H7 (cell line): ENCODE measurements at regions not wholly inside any gene's neighbourhood (a gene's known extent, or its start where the extent isn't known, plus 50 kb on each side); places are given as distances from the start of the nearest gene placed in this dataset.
"Not testable (repeated sequence)": the region's sequence is repeated elsewhere in the genome, so short reads cannot be mapped to it uniquely, and the experiment has no call there.

Experiments
- DNase-seq: peaks from one replicate; pipeline ENCODE4 v3.0.0; 2012
- H3K27me3 ChIP-seq: 2 replicates; pipeline ENCODE4 v1.6.0; 2011; ENCODE audit warnings: mild to moderate bottlenecking, low read length; ENCODE audit not compliant: control insufficient read depth, insufficient read depth
- H3K36me3 ChIP-seq: replicated peaks from 2 replicates; pipeline ENCODE4 v1.5.1; 2011; ENCODE audit warnings: low read length; ENCODE audit not compliant: control insufficient read depth, insufficient read depth
- H3K4me3 ChIP-seq: 2 replicates; pipeline ENCODE4 v1.5.1; 2011; ENCODE audit warnings: low read depth, mild to moderate bottlenecking, control low read depth, low read length, moderate library complexity; ENCODE audit not compliant: insufficient read depth

DNA sequence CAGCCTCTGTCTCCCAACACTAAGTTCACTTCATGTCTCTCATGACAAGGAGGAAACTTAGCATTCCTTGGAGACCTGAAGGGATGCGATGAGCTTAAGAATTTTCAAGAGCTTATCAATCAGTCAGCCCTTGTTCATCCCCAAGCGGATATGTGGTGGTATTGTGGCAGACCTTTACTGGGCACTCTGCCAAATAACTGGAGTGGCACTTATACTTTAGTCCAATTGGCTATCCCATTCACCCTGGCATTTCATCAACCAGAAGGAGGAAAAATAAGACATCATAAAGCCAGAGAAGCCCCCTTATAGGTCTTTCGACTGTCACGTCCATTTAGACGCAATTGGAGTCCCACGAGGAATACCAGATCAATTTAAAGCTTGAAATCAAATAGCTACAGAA, 779.4 kb downstream of the FAM181B start:
- H3K36me3 ChIP-seq, result not testable (repeated sequence)

DNA sequence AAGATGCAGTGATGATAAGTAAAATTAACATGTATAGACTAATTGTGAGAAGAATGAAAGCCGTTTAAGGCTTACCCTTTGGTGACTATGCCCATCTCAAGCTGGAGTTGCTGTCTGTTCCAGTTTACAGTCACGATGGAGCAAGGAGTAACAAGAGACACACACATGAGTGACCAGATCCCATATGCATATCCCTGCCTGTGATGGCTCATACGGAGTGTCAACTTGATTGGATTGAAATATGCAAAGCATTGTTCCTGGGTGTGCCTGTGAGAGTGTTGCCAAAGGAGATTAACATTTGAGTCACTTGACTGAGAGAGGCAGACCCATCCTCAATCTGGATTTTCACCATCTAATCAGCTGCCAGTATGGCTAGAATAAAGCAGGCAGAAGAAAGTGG, 786.8 kb downstream of the FAM181B start:
- DNase-seq, result no peak
- no peaks in the 10 kb centered on the region for H3K27me3 ChIP-seq
- H3K36me3 ChIP-seq, result no peaks in the 10 kb centered on the region
- H3K4me3 ChIP-seq, result no peak overlapping the region

More for the DNA sequence above, 779.4 kb downstream of the FAM181B start:
- H3K4me3 ChIP-seq, DNase-seq, H3K27me3 ChIP-seq: not testable (repeated sequence)

DNA sequence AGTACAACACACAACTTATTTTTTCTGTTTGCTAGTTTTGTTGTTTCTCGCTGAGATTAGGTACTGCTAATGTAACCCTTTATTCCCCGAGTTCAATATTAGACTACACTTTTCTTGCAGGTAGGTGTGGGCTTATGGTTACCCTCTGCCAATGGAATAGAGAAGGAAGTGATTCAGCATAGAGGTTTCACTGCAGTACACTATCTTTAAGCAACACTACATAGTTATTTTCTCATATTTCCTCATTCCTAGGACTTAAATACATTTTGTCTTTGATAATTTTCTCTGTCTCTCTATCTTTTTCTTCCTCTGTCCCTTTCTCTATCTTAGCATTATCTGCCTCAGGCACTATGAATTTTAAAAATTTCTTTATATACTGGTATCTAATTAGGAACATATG, 791.0 kb downstream of the FAM181B start:
- no peaks in the 10 kb centered on the region for H3K36me3 ChIP-seq
- no peak overlapping the region for H3K4me3 ChIP-seq
- DNase-seq, result no peak
- H3K27me3 ChIP-seq, result no peaks in the 10 kb centered on the region

DNA sequence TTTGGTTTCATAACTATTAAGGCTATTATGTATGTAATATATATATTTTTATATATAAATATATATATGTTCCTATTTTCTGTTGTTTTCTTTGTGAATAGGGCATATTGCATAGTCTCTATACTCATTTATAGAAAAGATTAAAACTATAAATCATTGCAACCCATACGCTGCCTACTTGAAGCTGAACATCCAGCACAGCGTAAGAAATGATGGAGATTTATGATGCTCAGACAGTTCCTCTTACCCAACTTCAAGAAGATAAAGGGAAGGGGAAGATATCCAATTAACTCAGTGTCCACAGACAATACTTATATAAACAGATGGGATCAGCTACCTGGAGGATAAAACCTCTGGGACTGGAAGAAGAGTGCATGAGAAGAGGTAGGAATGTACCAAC, 791.7 kb downstream of the FAM181B start:
- no peaks in the 10 kb centered on the region for H3K36me3 ChIP-seq
- H3K27me3 ChIP-seq, result no peaks in the 10 kb centered on the region
- DNase-seq, result no peak
- no peak overlapping the region for H3K4me3 ChIP-seq

DNA sequence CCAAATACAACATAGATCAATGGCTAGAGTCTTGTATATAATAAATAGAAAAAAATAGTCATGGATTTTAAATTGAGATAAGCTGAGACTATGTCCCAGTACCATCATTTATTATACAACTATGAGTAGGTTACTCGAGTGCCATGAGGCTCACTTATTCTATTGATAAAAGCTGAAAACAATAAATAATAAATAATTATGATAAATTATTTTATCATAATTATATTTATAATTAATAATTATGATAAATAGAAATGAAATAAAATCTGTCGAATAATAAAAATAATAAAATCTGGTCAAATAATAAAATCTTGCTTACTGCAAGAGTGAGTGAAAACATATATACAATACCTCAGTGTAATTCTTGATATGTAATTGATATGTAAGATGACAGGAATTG, 801.4 kb downstream of the FAM181B start:
- Histone ChIP-seq H3K4me3 (no peak overlapping the region), H3K36me3 (no peaks in the 10 kb centered on the region), H3K27me3 (no peaks in the 10 kb centered on the region)
- no peak for DNase-seq

DNA sequence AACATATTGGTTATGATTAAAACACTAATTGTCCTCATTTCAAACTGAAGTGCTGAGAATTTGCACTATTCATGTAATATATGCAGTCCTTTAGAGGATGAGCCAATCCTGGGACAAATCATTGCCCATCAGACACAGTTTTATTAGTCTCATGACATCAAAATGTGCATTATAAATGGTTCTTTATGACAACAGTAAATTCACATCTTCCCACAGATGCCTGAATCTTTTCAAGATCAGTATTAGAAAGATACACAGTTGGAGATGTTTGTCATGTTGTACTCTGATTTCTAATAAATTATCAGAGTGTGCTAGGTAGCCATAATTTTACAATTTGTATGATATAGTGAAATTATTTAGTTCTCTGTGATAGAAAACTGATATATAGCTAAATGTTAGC, 813.5 kb downstream of the FAM181B start:
- no peak overlapping the region for H3K4me3 ChIP-seq
- H3K27me3 ChIP-seq, result no peaks in the 10 kb centered on the region
- DNase-seq, result no peak
- no peaks in the 10 kb centered on the region for H3K36me3 ChIP-seq

DNA sequence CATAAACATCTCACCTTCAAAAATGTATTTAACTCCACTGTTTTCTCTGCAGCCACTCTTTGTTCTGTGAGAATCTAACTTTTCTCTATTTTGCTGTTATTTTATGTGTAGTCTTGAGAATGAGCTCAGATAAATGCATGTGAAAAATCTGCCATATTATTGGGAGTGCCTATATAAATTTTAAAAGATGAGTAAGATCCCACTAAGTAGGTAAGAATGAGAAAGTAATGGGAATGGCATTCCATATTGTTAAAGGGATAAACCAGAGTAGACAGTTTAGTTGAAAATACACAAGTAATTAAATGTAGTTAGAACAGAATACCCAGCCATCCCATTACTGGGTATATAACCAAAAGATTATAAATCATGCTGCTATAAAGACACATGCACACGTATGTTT, 817.2 kb downstream of the FAM181B start:
- no peak overlapping the region for H3K4me3 ChIP-seq

DNA sequence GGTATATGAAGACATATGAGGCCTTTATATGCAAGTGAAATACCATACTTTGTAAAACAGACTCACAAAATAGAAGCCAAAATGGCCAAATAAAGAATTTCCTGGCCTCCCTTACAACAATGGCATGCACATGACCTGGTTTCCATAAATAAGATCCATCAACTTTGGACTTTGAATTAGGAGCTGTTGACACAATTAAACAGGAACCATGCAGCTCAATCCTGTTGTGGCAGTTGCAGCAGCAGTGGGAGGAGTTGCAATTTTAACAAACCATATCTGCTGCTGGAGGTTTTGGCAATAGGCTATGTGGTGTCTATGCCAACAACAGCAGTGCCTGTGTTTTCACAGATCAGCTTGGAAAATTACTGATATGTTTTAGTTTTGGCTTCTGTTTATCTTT, 818.6 kb downstream of the FAM181B start:
- Histone ChIP-seq H3K4me3 (no peak overlapping the region), H3K27me3 (no peaks in the 10 kb centered on the region), H3K36me3 (no peaks in the 10 kb centered on the region)
- no peak for DNase-seq

More for the DNA sequence above, 817.2 kb downstream of the FAM181B start:
- Histone ChIP-seq H3K27me3 (no peaks in the 10 kb centered on the region), H3K36me3 (no peaks in the 10 kb centered on the region)
- no peak for DNase-seq

DNA sequence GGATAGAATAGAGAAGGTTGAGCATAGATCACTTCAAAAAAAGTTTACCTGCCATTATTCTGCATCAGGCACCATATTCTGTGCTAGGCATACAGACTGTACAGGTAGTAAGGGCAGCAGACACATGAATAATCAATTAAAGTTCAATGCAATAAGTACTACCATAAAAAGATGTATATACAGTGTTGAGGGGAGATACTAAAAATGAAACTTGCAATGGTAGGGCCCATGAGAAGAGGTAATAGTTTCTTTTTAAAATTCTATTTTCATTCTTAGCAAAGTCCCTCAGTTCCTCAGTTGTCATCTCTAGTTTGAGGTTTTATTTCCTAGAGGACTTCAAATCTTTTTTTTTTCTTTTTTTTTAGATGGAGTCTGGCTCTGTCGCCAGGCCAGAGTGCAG, 819.9 kb downstream of the FAM181B start:
- Histone ChIP-seq H3K4me3 (no peak overlapping the region), H3K36me3 (no peaks in the 10 kb centered on the region), H3K27me3 (no peaks in the 10 kb centered on the region)
- no peak for DNase-seq

DNA sequence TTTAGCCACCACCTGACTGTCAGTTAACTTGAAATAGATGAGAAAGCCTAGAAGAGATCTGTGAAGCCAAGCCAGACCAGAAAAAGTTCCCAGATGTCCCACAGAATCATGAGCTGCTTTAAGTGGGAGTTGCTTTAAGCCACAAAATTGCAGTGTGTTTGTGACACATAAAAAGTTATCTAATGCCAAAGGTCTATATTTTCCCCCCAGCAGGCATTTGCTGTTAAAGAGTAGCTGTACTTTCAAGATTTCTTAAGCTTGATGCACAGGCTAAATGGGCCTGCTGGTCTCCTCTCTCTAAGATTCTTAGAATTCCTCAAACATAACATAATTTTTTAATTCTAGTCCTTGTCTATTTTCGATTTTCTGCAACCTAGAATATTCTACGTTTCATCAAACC, 825.7 kb downstream of the FAM181B start:
- Histone ChIP-seq H3K4me3 (no peak overlapping the region), H3K36me3 (no peaks in the 10 kb centered on the region), H3K27me3 (no peaks in the 10 kb centered on the region)
- DNase-seq, result no peak

DNA sequence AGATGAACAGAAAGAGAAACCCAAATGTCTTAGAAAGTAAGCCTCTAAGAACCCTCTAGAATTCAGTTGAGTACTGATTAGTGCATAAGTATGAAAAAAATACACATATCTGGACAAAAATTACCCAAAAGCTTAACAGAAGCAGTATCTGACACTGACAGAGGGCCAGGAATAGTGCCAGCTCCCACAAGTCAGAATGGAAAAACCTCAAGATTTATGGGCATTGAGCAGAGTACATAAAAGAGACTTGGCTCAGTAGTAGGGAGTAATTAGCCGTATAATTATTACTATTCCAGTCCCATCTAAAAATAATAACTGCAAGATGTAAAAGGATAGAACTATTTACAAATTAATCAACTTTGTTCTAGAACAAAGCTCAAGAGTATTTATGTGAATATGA, 834.5 kb downstream of the FAM181B start:
- Histone ChIP-seq H3K36me3 (no peaks in the 10 kb centered on the region), H3K27me3 (no peaks in the 10 kb centered on the region), H3K4me3 (no peak overlapping the region)
- no peak for DNase-seq

DNA sequence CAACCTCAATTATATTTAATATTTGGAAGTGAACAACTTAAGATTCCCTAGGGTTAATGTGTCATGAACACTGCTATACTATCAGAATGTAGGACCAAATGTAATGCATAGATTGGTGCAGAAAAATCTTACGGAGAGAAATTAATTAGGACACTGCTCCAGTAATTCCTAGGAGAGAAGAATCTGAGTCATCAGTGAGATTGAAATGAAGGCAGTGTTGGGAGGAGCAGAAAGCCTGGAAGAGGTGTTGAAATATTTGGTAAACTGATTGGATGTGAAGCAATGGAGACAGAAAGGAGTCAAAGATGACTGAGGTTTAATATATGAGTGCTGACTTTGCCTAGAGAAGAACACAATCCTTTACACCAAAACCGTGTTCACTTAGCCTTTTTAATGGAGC, 836.0 kb downstream of the FAM181B start:
- H3K36me3 ChIP-seq, result no peaks in the 10 kb centered on the region
- H3K4me3 ChIP-seq, result no peak overlapping the region
- DNase-seq, result no peak

DNA sequence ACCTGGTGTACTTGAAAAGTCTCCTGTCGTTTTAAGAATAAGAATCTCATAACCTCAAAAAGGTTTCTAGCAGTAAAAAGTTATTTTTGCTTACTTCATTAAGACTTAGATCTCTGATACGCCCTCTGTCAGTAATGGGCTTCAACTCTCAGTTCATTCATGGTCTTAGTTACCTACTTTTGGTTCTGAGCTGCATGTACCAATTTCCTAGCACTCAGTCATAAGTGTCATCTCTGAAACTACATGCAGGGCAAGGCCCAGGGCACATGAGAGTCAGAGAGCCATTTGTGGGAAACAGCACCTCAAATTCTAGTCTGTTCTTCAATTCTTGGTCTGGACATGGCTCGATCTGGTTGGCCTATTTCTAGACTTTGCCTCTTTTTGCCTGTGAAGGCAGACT, 838.4 kb downstream of the FAM181B start:
- no peaks in the 10 kb centered on the region for H3K27me3 ChIP-seq
- DNase-seq, result no peak
- no peak overlapping the region for H3K4me3 ChIP-seq
- no peaks in the 10 kb centered on the region for H3K36me3 ChIP-seq

More for the DNA sequence above, 836.0 kb downstream of the FAM181B start:
- no peaks in the 10 kb centered on the region for H3K27me3 ChIP-seq

DNA sequence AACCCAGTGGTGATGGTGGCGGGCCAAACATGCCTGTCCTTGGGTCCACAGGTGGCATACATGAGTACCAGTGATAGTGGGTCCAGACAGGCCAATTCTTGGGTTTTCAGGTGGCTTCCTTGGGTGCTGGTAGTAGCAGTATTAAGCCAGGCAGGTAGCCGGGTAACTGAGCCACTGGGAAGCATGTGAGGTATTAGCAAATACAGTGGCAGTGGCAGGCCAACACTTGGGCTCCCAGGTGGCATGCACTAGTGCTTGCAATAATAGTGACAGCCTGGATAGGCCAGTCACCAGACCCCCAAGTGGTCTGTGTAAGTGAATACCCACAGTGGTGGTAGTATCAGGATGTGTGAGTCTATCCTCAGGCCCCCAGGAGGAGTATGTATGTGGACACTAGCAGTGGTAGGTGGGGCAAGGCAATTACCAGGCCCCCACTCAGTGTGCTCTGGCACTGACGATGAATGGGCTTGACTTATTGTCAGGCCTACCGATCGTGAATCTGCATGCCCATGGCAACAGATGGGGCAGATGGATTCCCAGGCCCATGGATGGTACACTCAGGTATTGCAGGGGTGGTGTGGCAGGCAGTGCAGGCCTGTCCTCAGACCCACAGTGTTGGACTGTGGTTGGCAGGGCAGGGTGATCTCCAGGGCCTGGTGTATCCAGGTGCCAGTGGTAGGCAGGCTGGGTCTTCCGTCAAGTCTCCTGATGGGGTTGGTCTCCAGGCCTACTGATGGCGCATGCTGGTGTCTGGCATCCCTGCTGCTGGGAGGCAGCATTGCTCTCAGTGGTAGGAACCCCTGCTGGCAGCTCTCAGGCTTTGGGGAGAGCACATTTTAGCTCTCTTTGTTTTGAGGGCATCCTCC, 840.7 kb downstream of the FAM181B start:
- no peaks in the 10 kb centered on the region for H3K27me3 ChIP-seq
- no peak overlapping the region for H3K4me3 ChIP-seq
- H3K36me3 ChIP-seq, result no peaks in the 10 kb centered on the region
- no peak for DNase-seq

DNA sequence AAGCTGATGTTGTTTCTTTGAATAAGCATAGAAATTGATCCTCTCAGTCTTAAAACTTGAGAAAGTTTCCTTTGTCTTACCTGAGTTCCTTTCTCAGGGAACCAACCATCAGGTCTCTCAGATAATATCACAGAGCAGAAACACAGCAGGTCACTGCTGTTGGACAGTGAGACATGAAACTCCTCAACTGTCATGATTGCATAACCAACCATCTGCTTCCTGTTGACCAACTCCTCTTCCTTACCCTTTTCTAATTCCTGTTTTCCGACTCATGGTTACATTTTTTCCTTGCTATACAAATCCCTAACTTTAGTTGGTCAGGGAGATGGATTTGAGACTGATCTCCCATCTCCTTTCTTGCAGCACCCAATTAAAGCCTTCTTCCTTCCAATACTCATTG, 845.3 kb downstream of the FAM181B start:
- no peaks in the 10 kb centered on the region for H3K27me3 ChIP-seq
- DNase-seq, result no peak
- H3K4me3 ChIP-seq, result no peak overlapping the region
- H3K36me3 ChIP-seq, result no peaks in the 10 kb centered on the region

DNA sequence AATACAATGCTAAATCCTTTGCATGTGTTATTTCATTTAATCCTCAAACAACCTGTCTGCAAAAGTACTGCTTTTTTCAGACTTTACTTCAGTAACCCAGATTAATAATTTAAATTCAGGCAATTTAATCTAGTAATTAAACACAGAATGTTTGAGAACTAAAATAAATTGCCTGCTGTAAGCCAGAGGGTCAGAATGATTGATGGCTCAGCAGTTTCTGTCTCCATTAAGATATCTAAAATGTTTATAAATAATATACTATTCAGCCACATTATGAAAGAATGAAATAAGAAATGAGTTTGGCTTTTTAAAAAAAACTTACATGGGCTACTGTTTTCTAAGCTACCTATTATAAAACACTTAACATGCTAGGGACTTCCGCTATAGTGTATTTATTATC, 846.0 kb downstream of the FAM181B start:
- Histone ChIP-seq H3K4me3 (no peak overlapping the region), H3K36me3 (no peaks in the 10 kb centered on the region), H3K27me3 (no peaks in the 10 kb centered on the region)
- no peak for DNase-seq
